T-helper 17 cell (primary cell): ENCODE measurements at regions not wholly inside any gene's neighbourhood (a gene's known extent, or its start where the extent isn't known, plus 50 kb on each side); places are given as distances from the start of the nearest gene placed in this dataset.
A peak's percentile ranks its signal among the peaks of the same experiment; 100 is the strongest.

Experiments
- ATAC-seq: fragments of 150-1000 bp; cut with Tn5 transposase; 2 replicates; pipeline ENCODE4 v1.10.0; 2021; ENCODE audit warnings: mild to moderate bottlenecking, moderate library complexity
- DNase-seq, 3 donors: peaks; one replicate each; pipeline versions ENCODE4 v3.0.0 to v3.0.0-alpha.2; 2020 to 2021
- H3K9me3 ChIP-seq: one replicate; pipeline ENCODE4 v1.7.0; 2013; ENCODE audit warnings: low read length, mild to moderate bottlenecking; ENCODE audit not compliant: control insufficient read depth, poor library complexity, severe bottlenecking
- H3K27ac Mint-ChIP-seq: one replicate; pipeline ENCODE4 v1.8.0; 2022; ENCODE audit warnings: mild to moderate bottlenecking, moderate library complexity, mixed read lengths
- H3K27me3 Mint-ChIP-seq: one replicate; pipeline ENCODE4 v1.8.0; 2022; ENCODE audit warnings: mixed read lengths
- H3K36me3 Mint-ChIP-seq: one replicate; pipeline ENCODE4 v1.8.0; 2022; ENCODE audit warnings: low read depth, mixed read lengths
- H3K4me1 Mint-ChIP-seq: one replicate; pipeline ENCODE4 v1.8.0; 2022; ENCODE audit warnings: mild to moderate bottlenecking, mixed read lengths
- H3K4me3 Mint-ChIP-seq: one replicate; pipeline ENCODE4 v1.8.0; 2022; ENCODE audit warnings: mild to moderate bottlenecking, moderate library complexity, mixed read lengths

DNA sequence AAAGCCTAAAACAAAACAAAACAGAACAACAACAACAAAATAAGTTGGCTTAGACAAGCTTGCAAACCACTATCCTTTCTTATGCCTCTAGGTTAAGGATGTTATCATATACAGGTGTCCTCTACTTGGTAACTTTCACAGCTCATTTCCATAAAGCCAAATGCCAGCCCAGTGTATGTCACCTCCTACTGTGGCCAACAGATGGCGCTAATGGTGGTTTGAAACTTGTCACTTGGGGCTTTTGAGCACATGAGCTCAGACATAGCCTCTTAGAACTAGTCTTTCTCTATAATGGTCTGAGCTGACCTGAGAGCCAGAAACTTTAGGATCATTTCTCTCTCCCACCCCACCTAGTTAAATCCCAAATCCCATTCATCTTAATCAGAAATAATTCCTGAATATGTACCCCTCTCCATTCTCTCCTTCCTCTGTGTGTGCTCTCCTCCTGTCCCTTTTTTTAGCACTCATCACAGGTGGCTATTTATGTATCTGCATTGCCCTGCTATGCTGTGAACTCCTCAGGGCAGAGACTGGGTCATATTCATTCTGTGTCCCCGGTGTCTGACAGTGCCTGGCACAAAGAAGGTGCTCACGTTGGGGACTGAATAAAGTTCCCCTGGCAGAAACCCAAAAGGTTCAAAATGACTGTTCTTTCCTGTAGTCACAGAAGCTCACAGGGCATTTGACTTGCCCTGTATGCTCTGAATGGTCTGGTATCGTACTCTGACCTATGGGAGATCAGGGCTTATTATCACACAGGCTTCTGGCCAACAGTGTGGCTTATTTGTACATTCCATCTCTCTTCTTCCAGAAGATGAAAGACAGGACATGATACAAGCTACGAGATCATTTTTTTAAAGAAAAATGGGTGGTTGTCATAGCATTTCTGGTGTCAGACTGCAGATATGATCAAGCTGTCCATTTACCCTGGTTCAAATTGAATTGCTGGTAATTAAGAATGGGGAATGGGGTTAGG, 319.3 kb upstream of the AZI2 start:
- H3K4me3 Mint-ChIP-seq, result no peak overlapping the region
- H3K27ac Mint-ChIP-seq, result no peak overlapping the region

DNA sequence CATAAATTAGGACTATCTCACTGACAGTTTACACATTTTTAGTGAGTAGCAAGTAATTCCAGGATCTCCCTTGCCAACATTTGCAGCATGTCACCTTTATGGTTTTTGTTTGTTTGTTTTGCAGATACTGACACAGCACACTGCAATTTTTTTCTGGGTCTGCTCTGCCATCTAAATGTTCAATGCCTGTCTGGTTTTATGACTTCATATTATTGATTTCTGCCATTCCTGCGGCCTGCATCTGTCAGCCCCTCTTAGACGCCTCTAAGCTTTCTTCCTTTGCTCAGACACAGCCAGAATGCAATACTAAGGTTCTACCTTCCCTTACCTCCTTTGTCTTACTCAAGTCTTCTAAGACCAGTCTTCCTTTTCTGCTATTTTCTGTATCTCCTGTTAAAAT, 321.2 kb upstream of the AZI2 start:
- ATAC-seq (no peak), DNase-seq (no peak)
- Mint-ChIP-seq H3K4me1 (peaks cover 3% of the 10 kb centered on the region), H3K4me3 (no peak overlapping the region), H3K36me3 (no peaks in the 10 kb centered on the region), H3K27me3 (peaks cover 19% of the 10 kb centered on the region), H3K27ac (no peak overlapping the region)
- H3K9me3 ChIP-seq, result no peaks in the 10 kb centered on the region

More for the DNA sequence above, 319.3 kb upstream of the AZI2 start:
- Mint-ChIP-seq H3K27me3 (peaks cover 19% of the 10 kb centered on the region), H3K36me3 (no peaks in the 10 kb centered on the region), H3K4me1 (peaks cover 3% of the 10 kb centered on the region)
- DNase-seq (peak in 1 of 3 donors; percentile 21), ATAC-seq (peak; percentile 48)
- H3K9me3 ChIP-seq, result no peaks in the 10 kb centered on the region

DNA sequence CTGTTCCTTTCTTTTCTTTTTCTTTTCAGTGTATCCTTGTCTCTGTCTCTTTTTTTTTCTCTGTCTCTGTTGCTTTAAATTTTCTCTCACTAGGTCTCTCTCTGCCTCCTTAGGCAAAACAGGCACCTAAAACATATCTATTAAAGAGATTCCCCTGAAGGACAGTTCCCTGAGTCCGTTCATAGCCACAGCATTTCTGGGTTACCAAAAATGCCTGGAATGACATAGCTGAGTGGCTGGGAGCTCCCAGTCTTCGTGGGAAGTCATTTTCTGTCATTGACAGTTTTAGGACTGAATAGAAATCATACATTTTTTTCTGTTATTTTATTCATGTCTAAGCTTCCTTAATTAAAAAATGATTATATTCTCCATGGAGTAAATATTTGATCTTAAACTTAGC, 323.8 kb upstream of the AZI2 start:
- ATAC-seq, result no peak
- H3K36me3 Mint-ChIP-seq, result no peaks in the 10 kb centered on the region
- no peak for DNase-seq
- no peaks in the 10 kb centered on the region for H3K9me3 ChIP-seq
- H3K4me3 Mint-ChIP-seq, result no peak overlapping the region
- peaks cover 3% of the 10 kb centered on the region for H3K4me1 Mint-ChIP-seq
- no peak overlapping the region for H3K27ac Mint-ChIP-seq
- H3K27me3 Mint-ChIP-seq, result peaks cover 16% of the 10 kb centered on the region

DNA sequence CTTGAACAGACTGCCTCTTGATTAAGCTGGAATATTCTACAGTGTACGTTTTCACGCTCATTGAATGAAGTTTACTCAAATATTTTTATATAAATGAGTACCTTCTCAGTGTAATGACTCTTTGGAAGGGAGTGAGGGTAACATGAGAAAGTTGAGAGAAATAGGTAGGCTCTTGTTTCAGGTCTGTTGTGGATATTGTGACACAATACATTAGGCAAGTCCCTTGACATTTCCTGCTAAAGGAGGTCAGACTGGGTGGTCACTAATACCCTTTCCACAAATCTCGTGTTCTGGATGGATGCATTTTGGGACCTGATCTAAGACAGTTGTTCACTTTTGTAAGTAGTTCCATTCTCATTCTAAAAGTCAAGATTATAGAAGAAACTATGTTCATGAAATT, 324.8 kb upstream of the AZI2 start:
- Mint-ChIP-seq H3K4me1 (peaks cover 3% of the 10 kb centered on the region), H3K27ac (no peak overlapping the region), H3K27me3 (peaks cover 7% of the 10 kb centered on the region), H3K4me3 (no peak overlapping the region), H3K36me3 (no peaks in the 10 kb centered on the region)
- H3K9me3 ChIP-seq, result no peaks in the 10 kb centered on the region
- ATAC-seq (no peak), DNase-seq (no peak)

DNA sequence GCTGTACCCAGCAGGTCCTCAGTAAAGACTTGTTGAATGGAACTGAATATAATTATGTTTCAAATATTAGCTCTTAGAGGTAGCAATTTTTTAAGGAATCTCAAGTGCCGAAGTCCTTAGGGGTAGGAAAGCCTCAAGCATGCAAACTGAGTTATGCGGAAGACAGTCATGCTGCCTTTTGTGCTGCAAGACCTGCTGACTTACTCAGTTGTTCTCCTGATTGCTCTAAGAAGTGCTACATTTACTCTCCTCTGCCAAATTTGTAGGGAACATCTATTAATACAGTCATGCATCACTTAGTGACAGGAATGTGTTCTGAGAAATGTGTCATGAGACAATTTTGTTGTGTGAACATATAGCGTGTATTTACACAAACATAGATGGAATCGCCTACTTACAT, 325.6 kb upstream of the AZI2 start:
- Mint-ChIP-seq H3K4me3 (no peak overlapping the region), H3K4me1 (peaks cover 3% of the 10 kb centered on the region)
- DNase-seq, result no peak

DNA sequence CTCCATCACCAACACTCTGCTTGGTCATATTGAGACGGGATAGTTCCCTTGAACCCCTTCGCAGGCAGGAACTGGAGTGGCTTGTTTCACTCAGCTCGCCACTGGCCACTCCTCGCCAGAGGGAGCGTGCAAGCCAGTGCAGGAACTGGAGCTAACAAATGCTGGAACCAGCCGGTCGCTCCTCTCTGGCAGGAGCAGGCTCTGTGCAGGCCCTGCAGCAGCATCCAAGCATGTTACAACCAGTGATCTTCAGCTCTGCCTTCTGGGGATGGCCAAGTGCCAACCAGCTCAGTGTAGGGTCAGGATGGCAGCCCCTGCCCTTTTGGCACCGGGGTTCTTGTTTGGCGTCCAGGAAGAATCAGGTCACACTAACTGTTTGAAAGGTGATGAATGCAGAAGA, 329.0 kb upstream of the AZI2 start:
- H3K9me3 ChIP-seq, result no peaks in the 10 kb centered on the region
- DNase-seq (no peak), ATAC-seq (no peak)
- Mint-ChIP-seq H3K36me3 (no peaks in the 10 kb centered on the region), H3K27me3 (no peaks in the 10 kb centered on the region), H3K27ac (no peak overlapping the region), H3K4me1 (no peaks in the 10 kb centered on the region), H3K4me3 (peak overlapping the region; percentile 4)

More for the DNA sequence above, 325.6 kb upstream of the AZI2 start:
- Mint-ChIP-seq H3K27ac (no peak overlapping the region), H3K36me3 (no peaks in the 10 kb centered on the region), H3K27me3 (peaks cover 7% of the 10 kb centered on the region)
- ATAC-seq, result no peak
- H3K9me3 ChIP-seq, result no peaks in the 10 kb centered on the region

DNA sequence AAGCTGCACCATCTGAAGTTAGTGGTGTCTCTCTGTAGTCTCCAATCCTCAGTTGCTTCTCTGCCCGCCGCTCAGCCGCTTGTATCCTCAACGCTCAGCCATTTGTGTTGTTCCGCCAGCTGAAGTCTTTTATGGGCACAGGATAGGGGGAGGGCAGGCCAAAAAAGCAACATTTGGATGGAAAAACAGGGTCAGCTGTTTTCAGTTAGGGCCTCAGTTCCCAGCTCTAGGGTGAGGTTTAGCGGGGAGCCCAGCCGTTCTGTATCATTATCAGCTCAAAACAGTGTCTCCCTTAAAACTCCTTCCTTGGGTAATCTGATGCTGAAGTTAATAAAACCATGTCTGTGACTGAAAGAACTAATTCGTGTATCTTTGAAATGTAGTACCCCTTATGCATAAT, 329.5 kb upstream of the AZI2 start:
- H3K9me3 ChIP-seq, result no peaks in the 10 kb centered on the region
- ATAC-seq (no peak), DNase-seq (no peak)
- Mint-ChIP-seq H3K27me3 (no peaks in the 10 kb centered on the region), H3K4me1 (no peaks in the 10 kb centered on the region), H3K27ac (no peak overlapping the region), H3K36me3 (no peaks in the 10 kb centered on the region), H3K4me3 (no peak overlapping the region)

DNA sequence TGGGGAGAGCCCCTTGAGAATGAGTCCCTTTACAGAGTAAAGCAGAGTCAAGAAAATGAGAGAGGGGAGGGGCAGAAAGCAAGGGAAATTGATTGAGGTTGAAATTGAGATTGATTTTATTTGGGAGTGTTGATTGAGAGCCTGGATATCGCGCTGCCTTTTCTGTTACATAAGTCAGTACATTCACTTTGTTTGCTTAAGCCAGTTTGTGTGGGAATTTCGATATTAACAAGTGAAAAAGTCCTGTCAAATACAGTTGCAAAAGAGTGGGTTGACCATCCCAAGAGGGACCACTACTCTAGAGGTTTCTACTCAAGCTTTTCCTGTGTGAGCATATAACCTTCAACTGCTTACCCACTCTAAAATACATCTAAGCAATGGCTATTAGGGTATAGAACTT, 331.4 kb upstream of the AZI2 start:
- DNase-seq (no peak), ATAC-seq (no peak)
- Mint-ChIP-seq H3K27me3 (no peaks in the 10 kb centered on the region), H3K27ac (no peak overlapping the region), H3K36me3 (no peaks in the 10 kb centered on the region), H3K4me1 (no peaks in the 10 kb centered on the region), H3K4me3 (no peak overlapping the region)
- H3K9me3 ChIP-seq, result no peaks in the 10 kb centered on the region

DNA sequence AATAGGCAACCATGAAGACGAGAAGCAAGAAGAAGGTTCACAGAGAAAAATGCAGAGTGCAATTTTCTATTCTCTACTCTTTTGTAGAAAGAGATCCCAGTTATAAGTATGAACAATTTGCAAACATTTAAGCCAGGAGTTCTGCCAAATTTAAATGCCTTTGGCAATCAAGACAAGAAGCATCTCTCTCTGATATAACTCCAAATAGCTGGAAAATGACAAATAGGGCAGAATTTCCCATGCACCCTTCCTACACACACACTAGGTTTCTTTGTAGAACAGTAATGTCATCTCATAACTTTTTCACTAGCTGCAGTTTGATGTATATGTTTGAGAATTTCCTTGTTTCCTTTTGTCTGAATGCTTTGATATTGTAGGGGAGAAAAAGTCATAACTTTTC, 333.5 kb upstream of the AZI2 start:
- Mint-ChIP-seq H3K4me3 (no peak overlapping the region), H3K4me1 (no peaks in the 10 kb centered on the region), H3K27me3 (no peaks in the 10 kb centered on the region), H3K36me3 (no peaks in the 10 kb centered on the region), H3K27ac (no peak overlapping the region)
- DNase-seq, result no peak
- H3K9me3 ChIP-seq, result no peaks in the 10 kb centered on the region
- ATAC-seq, result no peak

DNA sequence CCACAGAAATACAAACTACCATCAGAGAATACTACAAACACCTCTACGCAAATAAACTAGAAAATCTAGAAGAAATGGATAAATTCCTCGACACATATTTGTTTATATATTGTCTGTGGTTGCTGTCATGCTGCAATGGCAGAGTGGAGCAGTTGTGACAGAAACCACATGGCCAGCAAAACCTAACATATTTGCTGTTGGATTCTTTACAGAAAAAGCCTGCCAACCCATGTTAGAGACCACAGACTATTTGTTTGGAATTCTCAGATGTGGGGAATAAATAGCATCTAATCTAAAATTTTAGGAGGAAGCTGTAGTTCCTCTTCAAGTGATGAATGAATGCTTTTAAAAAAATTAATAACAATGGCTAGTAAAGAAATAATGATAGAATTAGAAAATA, 341.6 kb upstream of the AZI2 start:
- no peaks in the 10 kb centered on the region for H3K9me3 ChIP-seq
- H3K27me3 Mint-ChIP-seq, result no peaks in the 10 kb centered on the region
- no peaks in the 10 kb centered on the region for H3K4me1 Mint-ChIP-seq
- ATAC-seq (no peak), DNase-seq (no peak)
- H3K36me3 Mint-ChIP-seq, result no peaks in the 10 kb centered on the region
- H3K4me3 Mint-ChIP-seq, result no peak overlapping the region
- H3K27ac Mint-ChIP-seq, result no peak overlapping the region

DNA sequence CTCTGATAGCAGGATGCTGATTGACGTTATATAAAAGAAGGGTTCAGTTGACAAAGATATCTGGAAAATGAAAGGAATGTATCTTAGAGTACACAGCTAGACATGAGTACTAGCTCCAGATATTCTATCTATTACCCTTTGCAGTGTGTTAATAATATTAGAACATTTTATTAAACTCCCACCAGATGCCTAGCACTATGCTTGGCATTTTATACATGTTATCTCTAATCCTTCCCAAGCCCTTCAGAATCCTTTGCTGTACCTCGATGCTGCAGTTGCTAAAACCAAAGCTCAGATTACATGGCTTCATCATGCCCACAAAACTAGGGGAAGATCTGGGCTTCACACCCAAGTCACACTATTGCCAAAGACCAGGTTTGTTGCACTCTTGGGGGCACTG, 350.1 kb upstream of the AZI2 start:
- no peaks in the 10 kb centered on the region for H3K9me3 ChIP-seq
- H3K36me3 Mint-ChIP-seq, result no peaks in the 10 kb centered on the region
- ATAC-seq (no peak), DNase-seq (no peak)
- no peak overlapping the region for H3K27ac Mint-ChIP-seq
- H3K4me3 Mint-ChIP-seq, result no peak overlapping the region
- H3K4me1 Mint-ChIP-seq, result no peaks in the 10 kb centered on the region
- no peaks in the 10 kb centered on the region for H3K27me3 Mint-ChIP-seq

DNA sequence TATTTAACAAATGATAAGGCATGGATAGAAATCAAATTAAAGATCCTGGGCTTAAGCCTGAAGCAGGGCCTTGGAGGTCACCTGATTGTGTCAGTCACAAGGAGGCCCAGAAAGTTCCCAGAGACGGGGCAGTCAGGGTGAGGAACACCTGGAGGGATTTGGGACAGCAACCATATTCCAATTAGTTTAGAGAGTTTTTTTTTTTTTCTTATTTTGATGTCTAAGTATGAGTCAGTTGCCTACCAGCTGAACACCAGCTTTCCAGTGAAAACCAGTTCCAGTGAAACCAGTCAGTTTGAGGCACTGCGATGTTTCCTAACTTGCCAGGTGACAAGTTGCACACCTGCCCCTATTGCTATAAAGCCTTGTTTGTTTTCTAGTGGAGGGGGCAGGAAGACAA, 350.7 kb upstream of the AZI2 start:
- Mint-ChIP-seq H3K4me1 (no peaks in the 10 kb centered on the region), H3K27ac (no peak overlapping the region), H3K36me3 (no peaks in the 10 kb centered on the region), H3K4me3 (no peak overlapping the region), H3K27me3 (no peaks in the 10 kb centered on the region)
- no peaks in the 10 kb centered on the region for H3K9me3 ChIP-seq
- DNase-seq (no peak), ATAC-seq (no peak)

DNA sequence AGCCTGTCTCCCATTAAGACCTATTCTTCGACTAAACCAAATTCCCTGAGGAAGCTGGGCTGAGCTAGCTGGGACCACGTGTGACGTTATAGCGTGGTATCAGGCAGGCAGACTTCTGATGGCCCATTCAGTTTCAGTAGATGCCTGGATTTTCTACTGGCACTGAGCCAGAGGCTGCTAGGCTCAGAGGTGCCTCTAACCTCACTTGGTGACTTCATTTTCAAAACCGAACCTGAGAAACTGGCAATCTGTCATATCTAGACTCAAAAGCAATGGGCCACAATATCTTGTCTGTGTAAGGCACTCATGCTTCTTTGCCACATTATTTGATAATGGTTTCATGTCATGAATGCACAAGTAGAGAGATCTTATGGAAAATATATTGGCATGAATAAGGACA, 352.1 kb upstream of the AZI2 start:
- Mint-ChIP-seq H3K27me3 (no peaks in the 10 kb centered on the region), H3K27ac (no peak overlapping the region), H3K36me3 (no peaks in the 10 kb centered on the region), H3K4me1 (no peaks in the 10 kb centered on the region), H3K4me3 (no peak overlapping the region)
- DNase-seq (no peak), ATAC-seq (no peak)
- H3K9me3 ChIP-seq, result no peaks in the 10 kb centered on the region

DNA sequence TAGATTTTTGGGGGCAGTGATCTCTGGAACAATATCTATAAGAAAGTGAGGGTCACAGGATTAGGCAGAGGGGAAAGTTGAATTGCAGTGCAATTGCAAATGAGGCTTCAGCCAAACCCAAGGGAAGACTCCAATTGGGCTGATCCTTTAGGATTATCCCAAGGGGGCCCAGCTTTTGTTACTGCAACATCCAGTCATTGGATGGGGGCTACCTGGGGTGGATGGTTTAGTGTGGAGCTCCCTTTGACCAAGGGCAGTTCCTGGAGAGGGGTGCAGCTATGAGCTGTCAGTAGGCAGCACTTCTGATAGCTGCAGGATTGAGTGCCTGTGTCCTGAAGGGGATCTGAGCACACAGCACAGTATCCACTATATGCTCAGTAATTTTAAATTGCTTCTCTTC, 355.2 kb upstream of the AZI2 start:
- no peaks in the 10 kb centered on the region for H3K9me3 ChIP-seq
- H3K36me3 Mint-ChIP-seq, result no peaks in the 10 kb centered on the region
- no peak for DNase-seq
- H3K4me1 Mint-ChIP-seq, result no peaks in the 10 kb centered on the region
- H3K27ac Mint-ChIP-seq, result no peak overlapping the region
- H3K4me3 Mint-ChIP-seq, result no peak overlapping the region
- no peak for ATAC-seq
- H3K27me3 Mint-ChIP-seq, result no peaks in the 10 kb centered on the region
